HepG2 (cell line): ENCODE measurements at regions not wholly inside any gene's neighbourhood (a gene's known extent, or its start where the extent isn't known, plus 50 kb on each side); places are given as distances from the start of the nearest gene placed in this dataset.
A peak's percentile ranks its signal among the peaks of the same experiment; 100 is the strongest.
"Not testable (repeated sequence)": the region's sequence is repeated elsewhere in the genome, so short reads cannot be mapped to it uniquely, and the experiment has no call there.

ENCODE experiments used
- ATAC-seq: fragments of 200-7000 bp; cut with Tn5 transposase; 3 replicates; pipeline ENCODE4 v1.9.1; 2020; ENCODE audit warnings: mild to moderate bottlenecking, moderate library complexity
- BruUV-seq: library from RNA; stranded (reverse); fragments of 400-500 nt; replicated peaks from 2 replicates; lab custom pipeline; 2021; lab: Mats Ljungman, UMichigan
- CTCF ChIA-PET: fragments of 300-600 bp; formaldehyde crosslinking; extraction: SDS; loops from one replicate; lab custom pipeline; 2021; ENCODE audit warnings: low total read pairs, inconsistent platforms, low intra/inter-chr PET ratio; lab: Yijun Ruan, JAX
- POLR2A ChIA-PET: fragments of 350-600 bp; sonication (Branson Sonifier 250); formaldehyde crosslinking; loops from one replicate; lab custom pipeline; 2020; ENCODE audit warnings: antibody characterized with exemption, inconsistent platforms; lab: Yijun Ruan, JAX
- DNase-seq: peaks from one replicate; pipeline ENCODE4 v3.0.0-alpha.2; 2015; ENCODE audit warnings: low spot score
- FAIRE-seq: peaks from 3 replicates; lab custom pipeline; 2011; peaks lifted over from hg19 to GRCh38; lab: Jason Lieb, UNC
- H2AFZ ChIP-seq: one replicate; pipeline ENCODE4 v1.6.1; 2011; ENCODE audit warnings: low read length, inconsistent platforms
- H3K27ac ChIP-seq: fragments of 300-600 bp; 3 replicates; pipeline ENCODE4 v1.8.0; 2011; ENCODE audit warnings: mixed run types, mild to moderate bottlenecking, mixed read lengths, low read length, inconsistent platforms; ENCODE audit not compliant: insufficient read depth; ENCODE audit errors: extremely low read length
- H3K27me3 ChIP-seq, 2 experiments: fragments of 200-600 bp in 1 of 2; 2 replicates in 1 of 2; 3 replicates in 1 of 2; pipeline versions ENCODE4 v1.6.0 to v1.8.0; 2011; ENCODE audit warnings: low read length in 2 of 2, mild to moderate bottlenecking in 2 of 2, moderate library complexity in 2 of 2, inconsistent platforms in 1 of 2; ENCODE audit not compliant: insufficient read depth in 2 of 2, control insufficient read depth in 1 of 2
- H3K36me3 ChIP-seq, 2 experiments: fragments of 200-600 bp in 1 of 2; replicated peaks in 1 of 2; 2 replicates in 1 of 2; 3 replicates in 1 of 2; pipeline versions ENCODE4 v1.5.1 to v1.8.0; 2011; ENCODE audit warnings: low read length in 2 of 2, inconsistent platforms in 1 of 2; ENCODE audit not compliant: insufficient read depth in 2 of 2, control insufficient read depth in 1 of 2
- H3K4me1 ChIP-seq: 2 replicates; pipeline ENCODE4 v1.5.1; 2012; ENCODE audit warnings: low read length, inconsistent platforms; ENCODE audit not compliant: insufficient read depth
- H3K4me2 ChIP-seq: 2 replicates; pipeline ENCODE4 v1.6.0; 2011; ENCODE audit warnings: low read depth, low read length, inconsistent platforms
- H3K4me3 ChIP-seq, 3 experiments: fragments of 200-600 bp in 1 of 3; sonication (generic), shearing (Covaris generic) in 1 of 3; replicated peaks in 1 of 3; 2 replicates each; pipeline ENCODE4 v1.5.1; 2011 to 2016; ENCODE audit warnings: low read length in 3 of 3, inconsistent platforms in 2 of 3, low read depth in 2 of 3, mild to moderate bottlenecking in 2 of 3, control low read depth in 1 of 3, mixed read lengths in 1 of 3; ENCODE audit not compliant: insufficient read depth in 1 of 3
- H3K79me2 ChIP-seq: one replicate; pipeline ENCODE4 v1.6.1; 2011; ENCODE audit warnings: low read length, inconsistent platforms; ENCODE audit not compliant: insufficient read depth
- H3K9ac ChIP-seq: 2 replicates; pipeline ENCODE4 v1.6.0; 2011; ENCODE audit warnings: mild to moderate bottlenecking, low read depth, low read length, inconsistent platforms; ENCODE audit not compliant: insufficient read depth
- H3K9me3 ChIP-seq: 2 replicates; pipeline ENCODE4 v1.5.1; 2012; ENCODE audit warnings: mild to moderate bottlenecking, low read length
- H4K20me1 ChIP-seq: 2 replicates; pipeline ENCODE4 v1.6.0; 2011; ENCODE audit warnings: inconsistent platforms, mild to moderate bottlenecking, low read length, moderate library complexity; ENCODE audit not compliant: insufficient read depth
- HBP1 ChIP-seq: IDR thresholded peaks from 2 replicates; pipeline ENCODE4 v1.6.1; 2016; ENCODE audit warnings: low read depth, control low read depth
- NCOR1 ChIP-seq: fragments of 200-600 bp; sonication (generic); IDR thresholded peaks from 2 replicates; pipeline ENCODE4 v1.7.0; 2017; ENCODE audit warnings: antibody characterized with exemption, low read length, borderline replicate concordance
- PHF8 ChIP-seq: sonication (generic); formaldehyde crosslinking; IDR thresholded peaks from 2 replicates; pipeline ENCODE4 v1.5.0; 2020; ENCODE audit warnings: missing genetic modification reagents
- SALL2 ChIP-seq: sonication (generic); formaldehyde crosslinking; IDR thresholded peaks from 2 replicates; pipeline ENCODE4 v1.8.1; 2023; ENCODE audit warnings: mild to moderate bottlenecking, missing genetic modification reagents, inconsistent platforms
- SNAI1 ChIP-seq: sonication (generic); formaldehyde crosslinking; IDR thresholded peaks from 2 replicates; pipeline ENCODE4 v1.5.0; 2020; ENCODE audit warnings: mild to moderate bottlenecking, missing genetic modification reagents, borderline replicate concordance
- ZMYM3 ChIP-seq: sonication (generic); formaldehyde crosslinking; IDR thresholded peaks from 2 replicates; pipeline ENCODE4 v1.5.1; 2020; ENCODE audit warnings: mild to moderate bottlenecking, missing genetic modification reagents
- WGBS: methylation state at CpG from one replicate; pipeline ENCODE4 v1.1.6; 2017; ENCODE audit warnings: low lambda C conversion rate; 5-methylcytosine and 5-hydroxymethylcytosine counted together
- in situ Hi-C: cut with HindIII; loops from 2 replicates; pipeline ENCODE4 v1.10.0; 2017; ENCODE audit warnings: low pct_unique_long_range_greater_than_20kb; ENCODE audit not compliant: extremely low pct_ligation_motif_present
- intact Hi-C: fragments of 100-400 bp; cut with micrococcal nuclease; formaldehyde crosslinking; loops from one replicate; pipeline ENCODE4 v1.10.0; 2022; ENCODE audit not compliant: unreplicated experiment
- TF ChIP-seq, protein P1 (sequence below): sonication (generic); formaldehyde crosslinking; IDR thresholded peaks from 2 replicates; pipeline ENCODE4 v1.9.0; 2021; ENCODE audit warnings: missing genetic modification reagents, borderline replicate concordance

DNA sequence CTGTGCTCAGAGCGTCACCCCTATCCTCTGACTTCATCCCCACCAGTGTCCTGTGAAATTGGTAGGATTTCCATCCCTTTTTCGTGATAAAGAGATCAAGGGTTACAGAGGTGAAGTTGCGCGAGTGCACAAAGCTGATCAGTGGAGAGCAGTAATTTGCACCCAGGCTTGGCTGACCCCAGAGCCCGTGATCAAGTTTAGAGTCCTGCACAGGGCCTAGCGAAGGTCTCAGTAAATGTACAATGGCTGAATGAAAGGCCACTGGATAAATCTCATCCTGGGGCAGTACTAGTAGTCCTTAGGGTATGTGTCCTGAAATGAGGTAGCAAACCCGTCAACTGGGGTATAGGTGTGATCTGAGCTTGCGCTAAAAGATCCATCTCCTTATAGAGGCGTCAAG is 173.2 kb upstream of the CXorf66 start:
- POLR2A ChIA-PET, H3K9me3 ChIP-seq, H3K27ac ChIP-seq, DNase-seq, H3K79me2 ChIP-seq, H2AFZ ChIP-seq, in situ Hi-C loops, H3K4me3 ChIP-seq, H3K9ac ChIP-seq, intact Hi-C loops, CTCF ChIA-PET, H3K4me1 ChIP-seq, ATAC-seq, BruUV-seq, FAIRE-seq, H4K20me1 ChIP-seq, H3K36me3 ChIP-seq, H3K27me3 ChIP-seq, H3K4me2 ChIP-seq: not testable (repeated sequence)
- 38% methylated on average over 9 of the region's 9 CpGs for WGBS

DNA sequence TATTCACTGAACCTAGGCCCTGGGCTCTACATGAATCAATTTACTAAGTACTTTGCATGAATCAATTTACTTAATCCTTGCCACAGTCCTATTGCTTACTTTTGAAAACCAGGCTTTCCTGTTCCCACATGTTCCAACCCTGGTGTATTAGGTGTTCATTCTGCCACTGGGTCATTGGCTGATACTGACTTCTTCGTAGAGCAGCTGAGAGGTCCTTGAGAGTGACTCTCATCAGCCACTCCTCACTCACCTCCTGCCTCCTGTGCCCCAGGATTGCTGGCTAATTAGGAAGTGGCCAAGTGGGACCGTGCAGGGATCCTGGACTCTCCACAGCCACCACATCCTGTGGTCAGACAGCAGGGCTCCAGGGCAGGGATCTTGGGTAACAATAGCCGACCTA is 172.7 kb upstream of the CXorf66 start:
- BruUV-seq, POLR2A ChIA-PET, H2AFZ ChIP-seq, H3K27ac ChIP-seq, H3K9ac ChIP-seq, H4K20me1 ChIP-seq, DNase-seq, H3K4me1 ChIP-seq, in situ Hi-C loops, ATAC-seq, H3K4me2 ChIP-seq, H3K4me3 ChIP-seq, CTCF ChIA-PET, H3K36me3 ChIP-seq, H3K79me2 ChIP-seq, intact Hi-C loops, H3K27me3 ChIP-seq, H3K9me3 ChIP-seq: not testable (repeated sequence)
- no CpG with 5 or more reads among the region's 3 CpGs for WGBS
- peak; percentile 36 for FAIRE-seq

DNA sequence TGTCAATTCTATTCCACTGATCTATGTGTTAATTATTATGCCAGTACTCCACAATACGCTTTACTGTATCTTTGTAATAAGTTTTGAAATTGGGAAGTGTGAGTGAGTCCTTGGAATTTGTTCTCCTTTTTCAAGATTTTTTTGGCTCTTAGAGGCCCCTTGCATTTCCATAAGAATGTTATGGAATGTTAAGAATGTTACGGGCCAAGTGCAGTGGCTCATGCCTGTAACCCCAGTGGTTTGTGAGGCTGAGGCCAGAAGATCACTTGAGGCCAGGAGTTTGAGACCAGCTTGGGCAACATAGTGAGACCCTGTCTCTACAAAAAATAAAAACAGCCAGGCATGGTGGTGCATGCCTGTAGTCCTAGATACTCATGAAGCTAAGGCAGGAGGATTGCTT is 167.6 kb upstream of the CXorf66 start:
- intact Hi-C loops: no loop called here
- Histone ChIP-seq H3K9ac (no peak overlapping the region), H3K36me3 (no peaks in the 10 kb centered on the region), H3K4me2 (no peak overlapping the region)
- no peak for TF ChIP-seq SALL2
- no peak for TF ChIP-seq PHF8 (CRISPR knock-in tag)
- TF ChIP-seq NCOR1: no peak
- TF ChIP-seq, protein P1, sequence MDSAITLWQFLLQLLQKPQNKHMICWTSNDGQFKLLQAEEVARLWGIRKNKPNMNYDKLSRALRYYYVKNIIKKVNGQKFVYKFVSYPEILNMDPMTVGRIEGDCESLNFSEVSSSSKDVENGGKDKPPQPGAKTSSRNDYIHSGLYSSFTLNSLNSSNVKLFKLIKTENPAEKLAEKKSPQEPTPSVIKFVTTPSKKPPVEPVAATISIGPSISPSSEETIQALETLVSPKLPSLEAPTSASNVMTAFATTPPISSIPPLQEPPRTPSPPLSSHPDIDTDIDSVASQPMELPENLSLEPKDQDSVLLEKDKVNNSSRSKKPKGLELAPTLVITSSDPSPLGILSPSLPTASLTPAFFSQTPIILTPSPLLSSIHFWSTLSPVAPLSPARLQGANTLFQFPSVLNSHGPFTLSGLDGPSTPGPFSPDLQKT (CRISPR knock-in tag): no peak
- no peak for TF ChIP-seq HBP1 (CRISPR knock-in tag)
- no peak for TF ChIP-seq SNAI1
- no peak for TF ChIP-seq ZMYM3
- TF ChIP-seq, all 625 proteins: peak for 0
- H3K27me3 ChIP-seq: no peaks in the 10 kb centered on the region
- no peaks in the 10 kb centered on the region for H3K79me2 ChIP-seq
- ChIA-PET CTCF (no interaction called here), POLR2A (no interaction called here)
- H3K4me1 ChIP-seq: no peaks in the 10 kb centered on the region
- no peak overlapping the region for H2AFZ ChIP-seq
- no TSS peak for BruUV-seq
- ATAC-seq (no peak), DNase-seq (no peak), FAIRE-seq (no peak)
- H4K20me1 ChIP-seq: no peaks in the 10 kb centered on the region
- H3K4me3 ChIP-seq: no peak overlapping the region
- in situ Hi-C loops: no loop called here
- H3K27ac ChIP-seq: no peak overlapping the region
- no peaks in the 10 kb centered on the region for H3K9me3 ChIP-seq
- 48% methylated on average over 2 of the region's 2 CpGs for WGBS
